ENCODE measurements at regions not wholly inside any gene's neighbourhood (a gene's known extent, or its start where the extent isn't known, plus 50 kb on each side); places are given as distances from the start of the nearest gene placed in this dataset.

GRCh38 chr15:62874959-62875625 lies 167.5 kb upstream of the TPM1 start:
- DNase-seq, result no peak

- no peak for DNase-seq
Observed at GRCh38 chr15:62875626-62876021, 166.9 kb upstream of the TPM1 start.

- DNase-seq, result no peak
Observed at GRCh38 chr15:62877276-62877857, 165.2 kb upstream of the TPM1 start.

GRCh38 chr15:62878070-62878469 lies 164.5 kb upstream of the TPM1 start:
- DNase-seq, result no peak

- no peak for DNase-seq
Observed at GRCh38 chr15:62879770-62880169, 162.8 kb upstream of the TPM1 start.

GRCh38 chr15:62880278-62880677 lies 162.3 kb upstream of the TPM1 start:
- DNase-seq, result no peak

GRCh38 chr15:62881056-62881455 lies 161.5 kb upstream of the TPM1 start:
- no peak for DNase-seq

GRCh38 chr15:62883938-62884479 lies 158.5 kb upstream of the TPM1 start:
- DNase-seq, result no peak

- no peak for DNase-seq
Observed at GRCh38 chr15:62886431-62887071, 156.0 kb upstream of the TPM1 start.

GRCh38 chr15:62887113-62887570 lies 155.4 kb upstream of the TPM1 start:
- DNase-seq, result no peak

GRCh38 chr15:62888623-62889022 lies 153.9 kb upstream of the TPM1 start:
- DNase-seq, result no peak

- DNase-seq, result no peak
Observed at GRCh38 chr15:62889141-62889661, 153.3 kb upstream of the TPM1 start.

GRCh38 chr15:62889734-62890505 lies 152.6 kb upstream of the TPM1 start:
- DNase-seq, result no peak

GRCh38 chr15:62894322-62895085 lies 148.0 kb upstream of the TPM1 start:
- no peak for DNase-seq

- no peak for DNase-seq
Observed at GRCh38 chr15:62895139-62895866, 147.2 kb upstream of the TPM1 start.

- DNase-seq, result no peak
Observed at GRCh38 chr15:62895905-62896316, 146.6 kb upstream of the TPM1 start.

GRCh38 chr15:62896380-62896866 lies 146.1 kb upstream of the TPM1 start:
- DNase-seq, result no peak

GRCh38 chr15:62896969-62897486 lies 145.5 kb upstream of the TPM1 start:
- DNase-seq, result no peak

- DNase-seq, result no peak
Observed at GRCh38 chr15:62897634-62898033, 144.9 kb upstream of the TPM1 start.

- no peak for DNase-seq
Observed at GRCh38 chr15:62899090-62899493, 143.5 kb upstream of the TPM1 start.

Measured in T-helper 1 cell (primary cell).